Liver (tissue), 3 donors: ENCODE measurements at regions not wholly inside any gene's neighbourhood (a gene's known extent, or its start where the extent isn't known, plus 50 kb on each side); places are given as distances from the start of the nearest gene placed in this dataset.

ENCODE experiments used
- EGR1 ChIP-seq, 2 donors: IDR thresholded peaks; 2 replicates each; pipeline ENCODE4 v1.6.1; 2016 to 2018; ENCODE audit warnings: antibody characterized with exemption in 2 of 2, low read depth in 2 of 2
- GABPA ChIP-seq, 2 donors: IDR thresholded peaks in 1 of 2; conservative IDR thresholded peaks in 1 of 2; 2 replicates each; pipeline ENCODE4 v1.6.1; 2016; ENCODE audit warnings: antibody characterized with exemption in 2 of 2, mild to moderate bottlenecking in 1 of 2, moderate library complexity in 1 of 2
- JUND ChIP-seq, 2 donors: IDR thresholded peaks; 2 replicates each; pipeline ENCODE4 v1.6.1; 2016; ENCODE audit warnings: antibody characterized with exemption in 2 of 2
- TAF1 ChIP-seq: conservative IDR thresholded peaks from 2 replicates; pipeline ENCODE4 v1.6.1; 2016; ENCODE audit warnings: antibody characterized with exemption, mild to moderate bottlenecking
- TF ChIP-seq, protein P1 (sequence below): fragments of 150-350 bp; IDR thresholded peaks from 2 replicates; pipeline ENCODE4 v1.5.1; 2017; ENCODE audit warnings: improper control_type of control experiment, low read depth, low read length; ENCODE audit not compliant: missing input control
- TF ChIP-seq, protein P2 (sequence below): IDR thresholded peaks from 2 replicates; pipeline ENCODE4 v1.6.1; 2016; ENCODE audit warnings: antibody characterized with exemption
- TF ChIP-seq, protein P3 (sequence below): IDR thresholded peaks from 2 replicates; pipeline ENCODE4 v1.6.1; 2016; ENCODE audit warnings: antibody characterized with exemption
- donor health status: healthy.
- donor health status: healthy.

DNA sequence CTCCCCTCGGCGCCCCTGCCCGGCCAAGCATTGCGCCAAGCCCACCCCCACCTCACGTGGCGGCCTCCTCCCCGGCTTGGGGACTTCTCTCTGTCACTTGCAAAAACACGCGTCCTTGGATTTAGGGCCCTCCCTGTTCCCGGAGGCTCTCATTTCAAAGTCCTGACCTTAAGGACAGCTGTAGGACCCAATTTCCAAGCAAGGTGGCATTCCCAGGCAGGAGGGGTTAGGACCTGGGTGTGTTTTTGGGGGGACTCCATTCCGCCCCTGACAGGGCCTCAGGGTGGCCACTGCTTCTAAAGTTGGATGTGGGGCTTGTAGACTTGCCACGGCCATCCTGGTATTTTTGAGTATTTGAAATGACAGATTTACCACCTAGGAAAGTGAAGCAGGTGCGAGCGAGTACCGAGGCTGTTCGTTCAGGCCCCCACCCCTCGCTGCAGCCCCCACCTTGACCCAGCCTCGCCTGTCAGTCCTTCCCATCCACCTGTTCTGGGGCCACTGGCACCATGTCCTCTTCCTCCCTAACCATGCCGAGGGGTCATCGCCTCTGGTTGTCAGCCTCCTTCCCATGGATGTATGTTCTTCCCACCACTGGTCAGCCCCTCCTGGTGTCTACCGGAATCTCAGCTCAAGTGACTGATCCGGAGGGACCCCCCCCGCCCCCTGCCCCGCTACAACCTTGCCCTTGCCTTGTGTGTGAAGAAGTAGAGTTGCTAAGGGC, 52.4 kb downstream of the MRPL36 start:
- TF ChIP-seq, protein P1, sequence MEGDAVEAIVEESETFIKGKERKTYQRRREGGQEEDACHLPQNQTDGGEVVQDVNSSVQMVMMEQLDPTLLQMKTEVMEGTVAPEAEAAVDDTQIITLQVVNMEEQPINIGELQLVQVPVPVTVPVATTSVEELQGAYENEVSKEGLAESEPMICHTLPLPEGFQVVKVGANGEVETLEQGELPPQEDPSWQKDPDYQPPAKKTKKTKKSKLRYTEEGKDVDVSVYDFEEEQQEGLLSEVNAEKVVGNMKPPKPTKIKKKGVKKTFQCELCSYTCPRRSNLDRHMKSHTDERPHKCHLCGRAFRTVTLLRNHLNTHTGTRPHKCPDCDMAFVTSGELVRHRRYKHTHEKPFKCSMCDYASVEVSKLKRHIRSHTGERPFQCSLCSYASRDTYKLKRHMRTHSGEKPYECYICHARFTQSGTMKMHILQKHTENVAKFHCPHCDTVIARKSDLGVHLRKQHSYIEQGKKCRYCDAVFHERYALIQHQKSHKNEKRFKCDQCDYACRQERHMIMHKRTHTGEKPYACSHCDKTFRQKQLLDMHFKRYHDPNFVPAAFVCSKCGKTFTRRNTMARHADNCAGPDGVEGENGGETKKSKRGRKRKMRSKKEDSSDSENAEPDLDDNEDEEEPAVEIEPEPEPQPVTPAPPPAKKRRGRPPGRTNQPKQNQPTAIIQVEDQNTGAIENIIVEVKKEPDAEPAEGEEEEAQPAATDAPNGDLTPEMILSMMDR, result no peak
- TF ChIP-seq TAF1 (no peak), GABPA (IDR thresholded peaks at IDR 0.05 in 1 of 2, conservative IDR thresholded peaks at IDR 0.05 in 1 of 2) (no peak), EGR1 (IDR thresholded peaks at IDR 0.05; ENCODE audit: low read depth in 2 of 2) (no peak), JUND (IDR thresholded peaks at IDR 0.05) (no peak)
- TF ChIP-seq, protein P2, sequence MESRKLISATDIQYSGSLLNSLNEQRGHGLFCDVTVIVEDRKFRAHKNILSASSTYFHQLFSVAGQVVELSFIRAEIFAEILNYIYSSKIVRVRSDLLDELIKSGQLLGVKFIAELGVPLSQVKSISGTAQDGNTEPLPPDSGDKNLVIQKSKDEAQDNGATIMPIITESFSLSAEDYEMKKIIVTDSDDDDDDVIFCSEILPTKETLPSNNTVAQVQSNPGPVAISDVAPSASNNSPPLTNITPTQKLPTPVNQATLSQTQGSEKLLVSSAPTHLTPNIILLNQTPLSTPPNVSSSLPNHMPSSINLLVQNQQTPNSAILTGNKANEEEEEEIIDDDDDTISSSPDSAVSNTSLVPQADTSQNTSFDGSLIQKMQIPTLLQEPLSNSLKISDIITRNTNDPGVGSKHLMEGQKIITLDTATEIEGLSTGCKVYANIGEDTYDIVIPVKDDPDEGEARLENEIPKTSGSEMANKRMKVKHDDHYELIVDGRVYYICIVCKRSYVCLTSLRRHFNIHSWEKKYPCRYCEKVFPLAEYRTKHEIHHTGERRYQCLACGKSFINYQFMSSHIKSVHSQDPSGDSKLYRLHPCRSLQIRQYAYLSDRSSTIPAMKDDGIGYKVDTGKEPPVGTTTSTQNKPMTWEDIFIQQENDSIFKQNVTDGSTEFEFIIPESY, result no peak
- TF ChIP-seq, protein P3, sequence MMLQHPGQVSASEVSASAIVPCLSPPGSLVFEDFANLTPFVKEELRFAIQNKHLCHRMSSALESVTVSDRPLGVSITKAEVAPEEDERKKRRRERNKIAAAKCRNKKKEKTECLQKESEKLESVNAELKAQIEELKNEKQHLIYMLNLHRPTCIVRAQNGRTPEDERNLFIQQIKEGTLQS, result no peak
